Trophoblast cell (in vitro differentiated cells and primary cell): ENCODE measurements at regions not wholly inside any gene's neighbourhood (a gene's known extent, or its start where the extent isn't known, plus 50 kb on each side); places are given as distances from the start of the nearest gene placed in this dataset.
A peak's percentile ranks its signal among the peaks of the same experiment; 100 is the strongest.

ENCODE experiments used
- DNase-seq, 2 donors: peaks; one replicate each; pipeline ENCODE4 v3.0.0-alpha.2; 2016
- H2AFZ ChIP-seq: 2 replicates; pipeline ENCODE4 v1.6.1; 2013; ENCODE audit warnings: low read length, moderate library complexity, mild to moderate bottlenecking; ENCODE audit not compliant: insufficient read depth, poor library complexity
- H2AK5ac ChIP-seq: 2 replicates; pipeline ENCODE4 v1.6.1; 2013; ENCODE audit warnings: mild to moderate bottlenecking, low read length
- H2BK120ac ChIP-seq: 2 replicates; pipeline ENCODE4 v1.6.1; 2013; ENCODE audit warnings: low read length, mild to moderate bottlenecking, moderate library complexity; ENCODE audit not compliant: insufficient read depth, poor library complexity
- H2BK12ac ChIP-seq: 2 replicates; pipeline ENCODE4 v1.6.1; 2013; ENCODE audit warnings: mild to moderate bottlenecking, low read length, moderate library complexity
- H2BK5ac ChIP-seq: 2 replicates; pipeline ENCODE4 v1.6.1; 2013; ENCODE audit warnings: low read length, low read depth, moderate library complexity, mild to moderate bottlenecking; ENCODE audit not compliant: poor library complexity
- H3K14ac ChIP-seq: 2 replicates; pipeline ENCODE4 v1.6.1; 2013; ENCODE audit warnings: mild to moderate bottlenecking, low read length
- H3K18ac ChIP-seq: 2 replicates; pipeline ENCODE4 v1.6.1; 2013; ENCODE audit warnings: mild to moderate bottlenecking, low read length
- H3K23ac ChIP-seq: 2 replicates; pipeline ENCODE4 v1.6.1; 2013; ENCODE audit warnings: low read length
- H3K27ac ChIP-seq: 2 replicates; pipeline ENCODE4 v1.5.1; 2013; ENCODE audit warnings: low read depth, mild to moderate bottlenecking, inconsistent platforms, low read length, moderate library complexity
- H3K27me3 ChIP-seq: 2 replicates; pipeline ENCODE4 v1.6.1; 2013; ENCODE audit warnings: inconsistent platforms, mild to moderate bottlenecking, low read length, moderate library complexity; ENCODE audit not compliant: insufficient read depth
- H3K36me3 ChIP-seq, 2 experiments: 1 replicate in 1 of 2; 2 replicates in 1 of 2; pipeline ENCODE4 v1.6.1; 2013; ENCODE audit warnings: low read length in 2 of 2, mild to moderate bottlenecking in 2 of 2, moderate library complexity in 1 of 2; ENCODE audit not compliant: insufficient read depth in 2 of 2, control insufficient read depth in 1 of 2
- H3K4ac ChIP-seq: 2 replicates; pipeline ENCODE4 v1.6.1; 2013; ENCODE audit warnings: low read depth, mild to moderate bottlenecking, low read length, moderate library complexity
- H3K4me1 ChIP-seq, 2 experiments: 1 replicate in 1 of 2; 2 replicates in 1 of 2; pipeline ENCODE4 v1.6.1; 2013; ENCODE audit warnings: low read length in 2 of 2, mild to moderate bottlenecking in 2 of 2, moderate library complexity in 1 of 2; ENCODE audit not compliant: insufficient read depth in 2 of 2, control insufficient read depth in 1 of 2
- H3K4me2 ChIP-seq: 2 replicates; pipeline ENCODE4 v1.6.1; 2013; ENCODE audit warnings: inconsistent platforms, mild to moderate bottlenecking, low read length, moderate library complexity
- H3K4me3 ChIP-seq: 2 replicates; pipeline ENCODE4 v1.5.1; 2013; ENCODE audit warnings: mild to moderate bottlenecking, low read depth, low read length, inconsistent platforms
- H3K79me1 ChIP-seq: one replicate; pipeline ENCODE4 v1.6.1; 2013; ENCODE audit warnings: low read length
- H3K79me2 ChIP-seq: 2 replicates; pipeline ENCODE4 v1.6.1; 2013; ENCODE audit warnings: low read length, mild to moderate bottlenecking; ENCODE audit not compliant: control insufficient read depth, insufficient read depth, poor library complexity
- H3K9ac ChIP-seq: 2 replicates; pipeline ENCODE4 v1.6.1; 2013; ENCODE audit warnings: mild to moderate bottlenecking, low read length
- H3K9me3 ChIP-seq: 2 replicates; pipeline ENCODE4 v1.6.1; 2013; ENCODE audit warnings: low read depth, mild to moderate bottlenecking, control low read depth, inconsistent platforms, low read length; ENCODE audit not compliant: insufficient read depth
- H4K12ac ChIP-seq: 2 replicates; pipeline ENCODE4 v1.6.1; 2013; ENCODE audit warnings: low read depth, mild to moderate bottlenecking, low read length, moderate library complexity
- H4K8ac ChIP-seq: 2 replicates; pipeline ENCODE4 v1.6.1; 2013; ENCODE audit warnings: low read depth, mild to moderate bottlenecking, low read length, moderate library complexity
- H4K91ac ChIP-seq: one replicate; pipeline ENCODE4 v1.6.1; 2013; ENCODE audit warnings: low read depth, mild to moderate bottlenecking, low read length, moderate library complexity
- WGBS: extraction: QIAGEN DNeasy Blood & Tissue Kit; methylation state at CpG from one replicate; pipeline ENCODE4 v1.1.7; 2013; ENCODE audit warnings: missing lambda C conversion rate; ENCODE audit not compliant: insufficient read length, insufficient coverage; ENCODE audit errors: extremely low coverage; 5-methylcytosine and 5-hydroxymethylcytosine counted together

DNA sequence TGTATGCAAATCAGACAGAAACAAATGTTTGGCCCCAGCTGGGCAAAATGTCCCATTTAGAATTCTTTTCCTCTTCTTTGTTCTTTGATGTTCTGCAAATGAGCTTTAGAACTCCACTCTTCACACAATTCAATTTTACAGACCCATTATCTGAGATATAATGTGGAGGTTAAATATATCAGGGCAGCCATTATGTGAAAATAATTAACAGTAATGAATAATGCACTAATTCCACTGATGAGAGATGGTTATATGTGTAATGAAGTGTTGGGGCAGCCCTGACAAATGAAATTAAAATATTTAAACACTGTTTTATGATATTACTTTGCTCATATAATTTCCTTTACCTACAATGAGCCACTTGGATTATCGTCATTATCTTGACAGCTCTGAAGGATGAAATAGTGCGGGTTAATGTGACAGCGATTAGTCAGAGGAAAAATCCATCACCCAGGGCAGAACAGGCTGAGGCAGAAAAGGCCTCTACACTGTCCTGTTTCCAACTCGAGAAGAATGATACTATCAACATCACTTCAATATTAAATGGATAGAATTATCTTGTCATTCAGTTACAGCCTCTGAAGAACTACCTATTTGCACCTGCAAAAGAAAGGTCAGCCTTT lies 321.1 kb downstream of the RBM26 start:
- no peaks in the 10 kb centered on the region for H3K79me2 ChIP-seq
- no peaks in the 10 kb centered on the region for H3K4me1 ChIP-seq
- no peak overlapping the region for H3K9ac ChIP-seq
- no peak overlapping the region for H3K4me3 ChIP-seq
- no peak overlapping the region for H2BK12ac ChIP-seq
- H3K9me3 ChIP-seq, result no peaks in the 10 kb centered on the region
- H3K27me3 ChIP-seq, result no peaks in the 10 kb centered on the region
- H3K27ac ChIP-seq, result no peak overlapping the region
- H3K23ac ChIP-seq, result no peak overlapping the region
- WGBS, result no CpG with 5 or more reads among the region's 4 CpGs
- no peak overlapping the region for H4K12ac ChIP-seq
- DNase-seq, result no peak
- no peak overlapping the region for H2BK5ac ChIP-seq
- H3K36me3 ChIP-seq, result no peaks in the 10 kb centered on the region
- no peak overlapping the region for H2BK120ac ChIP-seq
- H2AFZ ChIP-seq, result no peak overlapping the region
- no peak overlapping the region for H3K4me2 ChIP-seq
- H3K14ac ChIP-seq, result no peak overlapping the region
- no peak overlapping the region for H3K18ac ChIP-seq
- H4K8ac ChIP-seq, result no peak overlapping the region
- no peaks in the 10 kb centered on the region for H3K79me1 ChIP-seq
- H3K4ac ChIP-seq, result no peak overlapping the region
- H2AK5ac ChIP-seq, result no peak overlapping the region
- no peak overlapping the region for H4K91ac ChIP-seq

DNA sequence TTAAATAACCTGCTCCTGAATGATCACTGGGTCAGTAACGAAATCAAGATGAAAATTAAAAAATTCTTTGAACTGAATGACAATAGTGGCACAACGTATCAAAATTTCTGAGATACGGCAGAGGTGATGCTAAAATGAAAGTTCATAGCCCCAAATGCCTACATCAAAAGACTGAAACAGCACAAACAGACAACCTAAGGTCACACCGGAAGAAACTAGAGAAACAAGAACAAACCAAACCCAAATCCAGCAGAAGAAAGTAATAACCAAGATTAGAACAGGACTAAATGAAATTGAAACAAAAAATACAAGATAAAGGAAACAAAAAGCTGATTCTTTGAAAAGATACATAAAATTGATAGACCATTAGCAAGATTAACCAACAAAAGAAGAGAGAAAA lies 324.1 kb downstream of the RBM26 start:
- H3K4me2 ChIP-seq, result no peak overlapping the region
- H4K12ac ChIP-seq, result no peak overlapping the region
- no peak overlapping the region for H2BK5ac ChIP-seq
- no peaks in the 10 kb centered on the region for H3K36me3 ChIP-seq
- no peak overlapping the region for H4K8ac ChIP-seq
- H3K23ac ChIP-seq, result no peak overlapping the region
- H2BK120ac ChIP-seq, result no peak overlapping the region
- no peaks in the 10 kb centered on the region for H3K79me2 ChIP-seq
- no peak overlapping the region for H3K4me3 ChIP-seq
- H3K4me1 ChIP-seq, result peaks cover 3 to 12% of the 10 kb centered on the region in 2 experiments
- H3K4ac ChIP-seq, result no peak overlapping the region
- no peak overlapping the region for H3K18ac ChIP-seq
- H3K9ac ChIP-seq, result no peak overlapping the region
- H3K9me3 ChIP-seq, result peaks cover 4% of the 10 kb centered on the region
- H3K27ac ChIP-seq, result no peak overlapping the region
- no peak overlapping the region for H3K14ac ChIP-seq
- no peak overlapping the region for H4K91ac ChIP-seq
- H3K79me1 ChIP-seq, result no peaks in the 10 kb centered on the region
- no peak for DNase-seq
- no CpG with 5 or more reads among the region's 4 CpGs for WGBS
- no peak overlapping the region for H2AFZ ChIP-seq
- H3K27me3 ChIP-seq, result no peaks in the 10 kb centered on the region
- no peak overlapping the region for H2AK5ac ChIP-seq
- no peak overlapping the region for H2BK12ac ChIP-seq

DNA sequence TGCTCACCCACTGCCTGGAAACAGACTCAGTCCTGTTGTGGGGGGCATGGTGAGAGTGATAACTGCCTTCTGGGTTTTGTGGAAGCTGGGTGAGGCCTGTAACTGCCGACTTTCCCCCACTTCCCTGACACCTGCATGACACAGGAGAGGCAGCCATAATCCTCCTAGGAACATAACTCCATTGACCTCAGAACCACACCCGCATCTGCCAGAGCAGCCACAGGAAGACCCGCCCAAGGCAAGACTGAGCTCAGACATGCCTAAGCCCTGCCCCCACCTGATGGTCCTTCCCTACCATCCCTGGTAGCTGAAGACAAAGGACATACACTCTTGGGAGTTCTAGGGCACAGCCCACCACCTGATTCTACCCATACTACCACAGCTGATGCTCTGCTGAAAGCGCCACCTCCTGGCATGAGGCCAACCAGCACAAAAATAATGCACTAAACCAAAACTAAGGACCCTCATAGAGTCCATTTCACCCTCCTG lies 326.7 kb downstream of the RBM26 start:
- no peak overlapping the region for H3K23ac ChIP-seq
- H4K8ac ChIP-seq, result no peak overlapping the region
- peaks cover 3 to 12% of the 10 kb centered on the region in 2 experiments for H3K4me1 ChIP-seq
- H3K27me3 ChIP-seq, result no peaks in the 10 kb centered on the region
- no peak overlapping the region for H2BK5ac ChIP-seq
- H3K14ac ChIP-seq, result no peak overlapping the region
- no peak overlapping the region for H2AK5ac ChIP-seq
- no peak overlapping the region for H4K12ac ChIP-seq
- no peak overlapping the region for H3K4me2 ChIP-seq
- DNase-seq, result peak; percentile 63 to 75
- no peak overlapping the region for H3K27ac ChIP-seq
- H3K36me3 ChIP-seq, result no peaks in the 10 kb centered on the region
- no peak overlapping the region for H3K9ac ChIP-seq
- H4K91ac ChIP-seq, result no peak overlapping the region
- no peak overlapping the region for H3K4ac ChIP-seq
- H2AFZ ChIP-seq, result no peak overlapping the region
- H3K9me3 ChIP-seq, result peaks cover 4% of the 10 kb centered on the region
- no peaks in the 10 kb centered on the region for H3K79me1 ChIP-seq
- no CpG with 5 or more reads among the region's 4 CpGs for WGBS
- no peaks in the 10 kb centered on the region for H3K79me2 ChIP-seq
- H3K18ac ChIP-seq, result no peak overlapping the region
- no peak overlapping the region for H2BK120ac ChIP-seq
- no peak overlapping the region for H2BK12ac ChIP-seq
- H3K4me3 ChIP-seq, result no peak overlapping the region

DNA sequence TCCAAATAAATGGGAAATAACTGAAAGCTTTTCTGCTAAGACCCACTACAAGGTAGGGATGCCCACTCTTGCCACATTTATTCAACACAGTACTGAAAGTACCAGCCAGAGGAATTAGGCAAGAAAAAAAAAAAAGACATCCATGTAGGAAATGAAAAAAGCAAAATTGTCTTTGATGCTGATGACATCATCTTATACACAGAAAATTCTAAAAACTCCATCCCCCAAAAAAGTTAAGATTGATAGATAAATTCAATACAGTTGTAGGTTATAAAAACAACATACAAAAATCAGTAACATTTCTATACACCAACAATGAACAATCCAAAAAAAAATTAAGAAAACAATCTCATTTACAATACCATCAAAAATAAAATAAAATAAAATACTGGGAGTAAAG lies 330.4 kb downstream of the RBM26 start:
- Histone ChIP-seq H3K14ac (no peak overlapping the region), H3K9ac (no peak overlapping the region), H3K4me2 (no peak overlapping the region), H3K18ac (no peak overlapping the region), H3K79me2 (no peaks in the 10 kb centered on the region), H2BK120ac (no peak overlapping the region), H2BK12ac (no peak overlapping the region), H3K36me3 (no peaks in the 10 kb centered on the region), H3K9me3 (peaks cover 4% of the 10 kb centered on the region), H4K91ac (no peak overlapping the region), H3K27ac (no peak overlapping the region), H3K4ac (no peak overlapping the region), H2AFZ (no peak overlapping the region), H3K4me1 (peaks cover 3 to 12% of the 10 kb centered on the region in 2 experiments), H4K12ac (no peak overlapping the region), H3K79me1 (no peaks in the 10 kb centered on the region), H2BK5ac (no peak overlapping the region), H2AK5ac (no peak overlapping the region), H4K8ac (no peak overlapping the region), H3K27me3 (no peaks in the 10 kb centered on the region), H3K4me3 (no peak overlapping the region), H3K23ac (no peak overlapping the region)
- DNase-seq, result no peak
